ENCODE measurements at regions not wholly inside any gene's neighbourhood (a gene's known extent, or its start where the extent isn't known, plus 50 kb on each side); places are given as distances from the start of the nearest gene placed in this dataset.
A peak's percentile ranks its signal among the peaks of the same experiment; 100 is the strongest.

- DNase-seq (ENCODE audit: low read depth in 2 of 2) = no peak
Observed at GRCh38 chr9:118482306-118482705, 778.1 kb downstream of the TLR4 start.

GRCh38 chr9:118483677-118484076, 779.5 kb downstream of the TLR4 start:
- DNase-seq (ENCODE audit: low read depth in 2 of 2) = no peak

GRCh38 chr9:118503236-118503635, 799.0 kb downstream of the TLR4 start:
- DNase-seq (ENCODE audit: low read depth in 2 of 2) = no peak

- DNase-seq (ENCODE audit: low read depth in 2 of 2) = no peak
Observed at GRCh38 chr9:118510711-118511110, 806.5 kb downstream of the TLR4 start.

- DNase-seq (ENCODE audit: low read depth in 2 of 2) = no peak
Observed at GRCh38 chr9:118515947-118516346, 811.7 kb downstream of the TLR4 start.

- no peak for DNase-seq (ENCODE audit: low read depth in 2 of 2)
Observed at GRCh38 chr9:118521261-118521660, 817.1 kb downstream of the TLR4 start.

- DNase-seq (ENCODE audit: low read depth in 2 of 2) = peak; percentile 78 to 93
Observed at GRCh38 chr9:118522093-118523028, 818.2 kb downstream of the TLR4 start.

GRCh38 chr9:118527261-118527660, 823.1 kb downstream of the TLR4 start:
- DNase-seq (ENCODE audit: low read depth in 2 of 2) = no peak

GRCh38 chr9:118529210-118529609, 825.0 kb downstream of the TLR4 start:
- peak; percentile 87 to 96 for DNase-seq (ENCODE audit: low read depth in 2 of 2)

- peak; percentile 7 to 75 for DNase-seq (ENCODE audit: low read depth in 2 of 2)
Observed at GRCh38 chr9:118529624-118530214, 825.5 kb downstream of the TLR4 start.

GRCh38 chr9:118532592-118532991, 828.4 kb downstream of the TLR4 start:
- DNase-seq (ENCODE audit: low read depth in 2 of 2) = no peak

GRCh38 chr9:118533101-118533500, 828.9 kb downstream of the TLR4 start:
- peak in 1 of 2 donors; percentile 8 for DNase-seq (ENCODE audit: low read depth in 2 of 2)

GRCh38 chr9:118533850-118534249, 829.6 kb downstream of the TLR4 start:
- DNase-seq (ENCODE audit: low read depth in 2 of 2) = peak; percentile 51 to 77

GRCh38 chr9:118536153-118536552, 832.0 kb downstream of the TLR4 start:
- no peak for DNase-seq (ENCODE audit: low read depth in 2 of 2)

- DNase-seq (ENCODE audit: low read depth in 2 of 2) = peak in 1 of 2 donors; percentile 8
Observed at GRCh38 chr9:118538959-118539358, 830.3 kb downstream of the BRINP1 start.

- DNase-seq (ENCODE audit: low read depth in 2 of 2) = no peak
Observed at GRCh38 chr9:118553465-118553864, 815.8 kb downstream of the BRINP1 start.

- no peak for DNase-seq (ENCODE audit: low read depth in 2 of 2)
Observed at GRCh38 chr9:118554987-118555386, 814.2 kb downstream of the BRINP1 start.

GRCh38 chr9:118558026-118558425, 811.2 kb downstream of the BRINP1 start:
- no peak for DNase-seq (ENCODE audit: low read depth in 2 of 2)

- DNase-seq (ENCODE audit: low read depth in 2 of 2) = no peak
Observed at GRCh38 chr9:118558891-118559290, 810.3 kb downstream of the BRINP1 start.

- DNase-seq (ENCODE audit: low read depth in 2 of 2) = no peak
Observed at GRCh38 chr9:118561051-118561450, 808.2 kb downstream of the BRINP1 start.

- no peak for DNase-seq (ENCODE audit: low read depth in 2 of 2)
Observed at GRCh38 chr9:118563677-118564076, 805.6 kb downstream of the BRINP1 start.

GRCh38 chr9:118567861-118568260, 801.4 kb downstream of the BRINP1 start:
- no peak for DNase-seq (ENCODE audit: low read depth in 2 of 2)

GRCh38 chr9:118568704-118569103, 800.5 kb downstream of the BRINP1 start:
- no peak for DNase-seq (ENCODE audit: low read depth in 2 of 2)
